NCI-H524 (cell line): ENCODE measurements at regions not wholly inside any gene's neighbourhood (a gene's known extent, or its start where the extent isn't known, plus 50 kb on each side); places are given as distances from the start of the nearest gene placed in this dataset.

ENCODE experiments used
- DNase-seq, 2 experiments: peaks; one replicate each; lab custom pipeline; 2025; lab: John Stamatoyannopoulos, UW

- DNase-seq = no peak
These were observed 201.3 kb upstream of the GALNT5 start for GRCh38 chr2:157056200-157056676.

DNA sequence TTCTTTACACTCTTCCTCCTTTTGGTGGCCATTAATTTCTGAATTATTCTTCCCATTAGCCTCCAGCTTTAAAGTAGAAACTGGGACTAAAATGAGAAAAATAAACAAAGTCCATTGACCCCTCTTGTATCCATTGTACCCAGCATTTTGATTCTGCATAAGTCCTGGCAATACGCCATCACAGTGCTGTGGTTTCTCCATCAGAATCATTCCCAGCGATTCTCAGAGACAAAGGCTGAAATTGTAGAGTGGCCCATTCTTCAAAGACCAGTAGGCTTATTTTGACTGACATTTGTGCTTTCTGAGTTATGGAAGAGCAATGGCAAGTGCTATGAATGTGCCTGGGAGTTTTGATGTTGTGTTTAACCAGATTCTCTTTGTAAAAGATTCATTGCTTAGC is 199.3 kb upstream of the GALNT5 start:
- no peak for DNase-seq

DNA sequence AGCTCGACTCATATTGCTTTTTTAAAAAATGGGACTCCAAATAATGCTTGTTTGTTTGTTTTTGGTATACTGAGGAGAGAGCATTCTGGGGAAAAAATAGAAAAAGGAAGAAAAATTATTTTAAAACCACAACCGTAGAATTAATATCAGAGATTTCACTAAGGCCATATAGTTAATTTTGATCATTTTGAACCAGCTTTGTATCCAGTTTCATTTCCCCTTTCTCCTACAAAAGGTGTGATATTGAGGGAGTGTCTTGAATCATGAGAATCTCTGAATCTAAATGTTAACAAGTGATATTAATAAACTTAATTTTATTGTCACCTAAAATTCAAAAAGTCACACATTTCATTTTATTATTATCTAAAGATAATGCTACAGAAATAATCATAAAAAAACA is 198.5 kb upstream of the GALNT5 start:
- DNase-seq = no peak

GRCh38 chr2:157061799-157062198 is 195.7 kb upstream of the GALNT5 start:
- no peak for DNase-seq

- DNase-seq = no peak
These were observed 189.9 kb upstream of the GALNT5 start for GRCh38 chr2:157067562-157067961.

DNA sequence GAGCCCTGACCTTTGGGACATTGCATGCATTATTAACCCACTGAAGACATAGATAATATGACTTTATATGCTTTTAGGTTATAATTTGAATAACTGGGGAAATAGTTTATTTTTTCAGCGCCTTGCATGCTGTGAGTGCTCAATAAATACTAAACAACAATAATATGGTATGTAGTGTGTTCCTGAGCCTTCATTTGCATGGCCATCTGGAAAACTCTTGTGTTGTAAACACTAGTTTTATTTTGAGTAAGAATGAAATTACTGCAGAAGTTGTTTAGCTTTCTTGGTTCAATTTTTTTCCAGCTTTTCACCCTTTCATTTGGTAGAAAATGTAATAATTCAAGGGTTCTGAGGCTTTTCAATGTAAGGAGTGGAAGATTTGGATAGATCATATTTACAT is 189.3 kb upstream of the GALNT5 start:
- no peak for DNase-seq

GRCh38 chr2:157075924-157076323 is 181.6 kb upstream of the GALNT5 start:
- no peak for DNase-seq

- DNase-seq = no peak
These were observed 180.9 kb upstream of the GALNT5 start for GRCh38 chr2:157076526-157077161.

GRCh38 chr2:157077753-157078350 is 179.7 kb upstream of the GALNT5 start:
- DNase-seq = no peak

DNA sequence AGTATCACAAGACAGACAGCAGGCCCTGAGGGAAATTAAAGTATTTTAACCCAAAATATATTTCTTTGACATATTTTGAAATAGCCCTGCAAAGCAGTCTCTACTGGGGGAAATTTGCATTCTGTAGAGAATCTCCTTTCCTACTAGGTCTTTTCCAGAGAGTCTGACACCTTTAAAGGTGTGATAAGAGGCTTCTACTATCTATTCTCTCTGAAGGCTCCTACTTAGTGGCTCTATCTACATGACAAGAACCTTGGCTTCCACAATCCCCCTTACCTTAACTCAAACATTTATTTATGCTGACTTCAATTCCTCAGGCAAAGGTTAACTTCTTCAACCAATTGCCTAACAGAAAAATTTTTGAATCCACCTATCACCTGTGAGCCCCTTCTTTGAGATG is 174.6 kb upstream of the GALNT5 start:
- DNase-seq = no peak

DNA sequence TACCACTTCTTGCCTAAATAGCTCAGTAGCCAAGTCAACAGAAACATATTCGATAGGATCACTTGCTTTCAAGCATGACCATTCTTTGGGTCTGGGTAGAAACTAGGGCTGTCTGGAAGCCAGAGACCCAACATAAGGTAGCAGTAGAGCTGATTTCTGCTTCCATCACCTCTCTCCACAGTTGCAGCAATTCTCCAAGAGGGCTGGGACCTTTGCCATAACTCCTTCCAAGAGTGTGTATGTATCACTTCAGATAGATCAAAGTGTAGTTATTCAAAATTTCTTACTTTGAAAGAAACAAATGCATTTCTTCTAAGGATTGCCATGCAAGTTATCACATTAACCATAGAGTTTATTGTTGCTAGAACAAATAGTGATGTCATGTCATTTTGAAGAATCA is 172.0 kb upstream of the GALNT5 start:
- no peak for DNase-seq

DNA sequence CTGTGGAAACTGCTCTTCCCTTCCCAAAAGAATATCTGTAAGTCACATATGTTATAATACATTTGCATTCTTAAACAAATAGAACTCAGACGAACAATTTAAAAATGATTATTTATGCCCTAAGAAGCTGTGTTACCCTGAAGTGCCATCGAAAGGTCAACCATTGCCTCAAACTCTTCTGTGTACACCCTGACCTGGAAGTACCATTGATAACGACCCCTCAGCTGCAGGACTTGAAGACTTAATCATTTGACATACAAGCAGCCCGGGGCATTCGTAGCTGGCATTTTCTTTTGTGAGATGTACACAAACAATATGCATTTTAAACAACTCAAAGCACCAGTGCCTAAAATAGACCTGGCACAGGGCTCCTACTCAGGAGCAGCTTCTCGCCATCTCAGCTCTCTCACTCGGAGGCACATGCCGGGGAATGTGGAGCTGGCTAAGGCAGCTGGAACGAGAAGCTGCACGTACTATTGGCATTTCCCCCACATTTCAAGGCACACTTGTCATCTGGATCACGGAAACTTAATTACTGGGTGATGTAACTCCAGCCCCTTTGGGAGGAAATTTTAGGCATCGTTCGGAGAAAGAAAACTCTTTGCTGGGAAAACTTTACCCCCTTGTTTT is 170.0 kb upstream of the GALNT5 start:
- DNase-seq = no peak

DNA sequence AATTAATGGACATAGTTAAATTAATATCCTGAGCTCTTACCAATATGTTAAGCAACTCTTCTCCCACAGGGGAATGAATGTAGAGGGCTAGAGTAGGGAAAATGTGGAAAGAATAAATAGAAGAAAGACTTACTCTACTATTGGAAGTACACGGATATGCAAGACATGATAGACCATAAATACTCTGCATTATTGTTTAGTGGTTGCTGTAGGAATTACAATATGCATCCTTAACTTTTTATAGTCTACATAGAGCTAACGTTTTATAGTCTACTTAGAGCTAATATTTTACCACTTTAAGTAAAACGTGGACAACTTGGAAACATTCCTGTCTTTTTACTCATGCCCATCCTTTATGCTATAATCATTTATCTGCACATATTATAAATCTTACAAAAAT is 163.8 kb upstream of the GALNT5 start:
- DNase-seq = no peak

DNA sequence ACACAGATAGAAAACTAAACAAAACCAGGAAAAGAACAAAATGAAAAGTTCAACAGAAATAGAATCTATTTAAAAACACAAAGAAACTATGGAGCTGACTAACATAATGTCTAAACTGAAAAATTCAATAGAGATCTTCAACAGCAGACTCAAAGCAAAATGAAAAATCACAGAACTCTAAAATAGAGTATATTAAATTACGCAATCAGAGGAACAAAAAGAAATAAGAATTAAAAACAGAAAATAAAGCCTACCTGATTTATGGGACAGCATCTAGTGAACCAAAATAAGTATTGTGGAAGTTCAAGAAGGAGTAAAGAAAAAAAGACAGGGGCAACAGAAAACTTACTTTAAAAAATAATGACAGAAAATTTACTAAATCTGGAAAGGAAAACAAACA is 152.1 kb upstream of the GALNT5 start:
- no peak for DNase-seq

DNA sequence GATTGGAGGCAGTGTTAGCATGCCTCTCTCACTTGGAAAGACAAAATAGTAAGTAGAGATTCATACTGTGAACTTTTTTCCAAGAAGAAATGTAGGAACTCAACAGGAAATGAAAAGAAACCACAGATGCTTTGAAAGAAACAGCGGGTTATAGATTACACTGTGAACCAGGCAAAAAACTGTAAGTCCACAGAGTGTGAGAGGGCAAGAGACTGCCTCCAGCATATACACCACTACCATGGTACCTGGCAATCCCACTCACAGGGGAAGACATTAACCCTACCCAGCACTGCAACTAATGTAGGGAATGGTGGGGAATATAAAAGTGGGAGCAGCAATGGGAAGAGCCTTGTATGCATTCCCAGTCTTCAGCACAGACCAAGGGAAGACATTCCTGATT is 150.6 kb upstream of the GALNT5 start:
- DNase-seq = no peak

GRCh38 chr2:157107460-157107859 is 150.0 kb upstream of the GALNT5 start:
- DNase-seq = no peak

DNA sequence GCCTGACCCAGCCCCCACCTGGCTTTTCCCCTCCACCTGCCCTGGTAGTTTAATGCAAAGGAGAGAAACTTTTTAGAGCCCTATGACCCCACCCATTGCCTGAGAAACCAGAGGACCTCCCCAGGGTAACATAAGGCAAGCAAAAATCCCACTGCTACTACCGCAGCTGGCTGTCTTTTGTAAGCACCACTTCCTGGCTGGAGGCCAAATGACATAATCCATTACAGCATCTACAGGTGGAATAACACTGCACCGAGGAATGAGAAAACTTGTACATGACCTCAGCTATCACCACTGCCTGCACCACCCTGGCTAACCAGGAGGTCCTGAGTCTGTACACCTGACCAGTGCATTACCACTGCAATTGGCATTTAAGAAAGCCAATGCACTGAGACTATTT is 149.6 kb upstream of the GALNT5 start:
- peak; percentile 50 to 88 for DNase-seq

DNA sequence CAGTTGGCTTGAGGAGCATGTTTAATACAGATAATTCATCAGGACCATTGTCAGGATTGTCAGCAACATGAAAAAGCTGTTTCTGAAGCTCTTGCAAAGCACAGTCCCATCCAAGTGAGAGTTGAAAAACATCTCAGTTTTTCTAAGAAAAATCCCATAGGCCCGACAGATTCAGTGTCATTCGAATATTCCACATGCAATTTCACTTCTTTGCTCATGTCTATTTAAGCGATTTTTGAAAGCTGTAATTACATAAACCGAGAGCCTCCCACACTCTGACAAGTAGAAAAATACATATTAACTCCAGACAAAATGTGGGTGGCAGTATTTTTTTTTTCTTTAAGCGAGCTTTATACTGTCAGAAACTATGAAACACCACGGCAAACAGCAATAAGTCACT is 134.7 kb upstream of the GALNT5 start:
- DNase-seq = no peak

DNA sequence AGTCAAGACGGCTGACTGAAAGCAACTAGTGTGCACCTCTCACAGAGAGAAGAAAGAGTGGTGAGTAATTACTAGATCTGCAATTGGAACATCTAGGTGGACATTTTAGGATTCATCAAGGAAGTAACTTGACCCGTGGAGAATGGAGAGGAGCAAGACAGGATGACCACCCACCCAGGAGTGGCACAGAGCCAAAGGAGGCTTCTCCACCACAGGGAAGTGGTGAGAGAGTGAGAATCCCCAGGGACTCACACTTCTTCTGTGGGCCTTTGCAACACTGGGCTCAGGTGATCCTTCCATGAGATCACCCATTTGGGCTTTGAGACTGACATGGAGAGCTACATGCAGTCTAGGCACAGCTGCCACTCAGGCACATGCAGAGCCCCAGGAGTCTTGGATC is 132.8 kb upstream of the GALNT5 start:
- DNase-seq = no peak

DNA sequence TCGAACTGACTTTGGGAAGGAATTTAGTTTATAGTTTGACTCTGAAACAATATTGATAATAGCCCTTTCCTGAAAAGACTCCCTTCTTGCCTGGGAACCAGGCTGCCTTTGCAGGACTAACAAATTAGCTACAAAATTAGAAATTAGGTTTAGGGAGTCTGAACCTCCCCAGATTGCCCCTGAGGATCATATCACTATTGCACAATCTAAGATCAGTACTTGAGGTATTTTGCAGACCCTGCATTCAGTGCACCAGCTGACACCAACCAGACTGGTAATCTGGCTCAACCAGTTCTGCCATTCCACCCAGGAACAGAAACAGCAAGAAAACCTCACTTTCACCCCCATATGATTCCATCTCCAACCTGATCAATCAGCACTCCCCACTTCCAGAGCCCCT is 131.8 kb upstream of the GALNT5 start:
- DNase-seq = no peak

GRCh38 chr2:157127249-157128012 is 130.1 kb upstream of the GALNT5 start:
- no peak for DNase-seq

DNA sequence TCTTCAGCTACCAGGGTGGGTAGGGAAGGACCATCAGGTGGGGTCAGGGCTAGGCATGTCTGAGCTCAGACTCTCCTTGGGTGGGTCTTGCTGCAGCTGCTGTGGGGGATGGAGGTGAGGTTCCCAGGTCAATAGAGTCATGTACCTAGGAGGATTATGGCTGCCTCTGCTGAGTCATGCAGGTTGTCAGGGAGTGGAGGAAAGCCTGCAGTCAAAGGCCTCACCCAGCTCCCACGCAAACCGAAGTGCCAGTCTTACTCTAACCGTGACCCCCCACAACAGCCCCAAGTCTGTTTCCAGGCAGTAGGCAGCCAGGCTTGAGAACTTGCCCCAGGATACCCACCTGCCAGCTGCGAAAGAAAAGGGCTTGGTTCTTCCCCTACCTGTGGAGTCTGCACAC is 113.6 kb upstream of the GALNT5 start:
- no peak for DNase-seq

DNA sequence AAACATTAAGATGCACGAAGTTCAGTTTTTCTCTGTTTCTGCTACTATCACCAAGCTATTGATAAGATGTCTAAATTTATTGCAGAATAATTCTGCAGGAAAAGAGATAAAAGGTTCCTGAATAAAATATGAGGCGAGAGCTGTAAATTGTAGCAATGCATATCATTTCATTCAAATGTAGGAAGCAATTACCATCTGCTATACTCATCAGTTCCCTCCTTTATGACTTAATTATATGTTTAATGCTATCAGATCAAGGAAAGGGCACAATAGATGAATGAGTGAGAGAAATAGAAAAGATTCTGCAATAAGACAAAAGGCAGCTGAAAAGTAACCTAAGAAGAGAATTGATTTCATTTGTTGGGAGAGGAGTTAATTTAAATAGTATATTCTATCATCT is 108.2 kb upstream of the GALNT5 start:
- no peak for DNase-seq
